A673 (cell line): ENCODE measurements at regions not wholly inside any gene's neighbourhood (a gene's known extent, or its start where the extent isn't known, plus 50 kb on each side); places are given as distances from the start of the nearest gene placed in this dataset.

Experiments used
- BruUV-seq: library from RNA; stranded (reverse); fragments of 400-500 nt; replicated peaks from 2 replicates; lab custom pipeline; 2021; lab: Mats Ljungman, UMichigan
- CTCF ChIA-PET: fragments of 300-600 bp; sonication (Branson Sonifier 250); formaldehyde crosslinking; loops from one replicate; lab custom pipeline; 2022; ENCODE audit warnings: antibody characterized with exemption; lab: Charles Lee
- POLR2A ChIA-PET: fragments of 300-600 bp; sonication (Branson Sonifier 250); formaldehyde crosslinking; loops from one replicate; lab custom pipeline; 2022; ENCODE audit warnings: antibody characterized with exemption; ENCODE audit not compliant: low non-redundant PET; lab: Charles Lee
- DNase-seq: peaks from one replicate; pipeline ENCODE4 v3.0.0-alpha.2; 2015; ENCODE audit warnings: low spot score
- H3K27ac ChIP-seq: fragments of 200-600 bp; sonication (generic); 2 replicates; pipeline ENCODE4 v1.5.1; 2016; ENCODE audit warnings: mixed run types, low read depth, mild to moderate bottlenecking, mixed read lengths, antibody characterized with exemption, low read length; ENCODE audit not compliant: poor library complexity, severe bottlenecking
- H3K27me3 ChIP-seq: fragments of 200-600 bp; sonication (generic); replicated peaks from 2 replicates; pipeline ENCODE4 v1.6.1; 2017; ENCODE audit warnings: mixed run types, low read depth, mild to moderate bottlenecking, mixed read lengths, antibody characterized with exemption, low read length; ENCODE audit not compliant: insufficient read depth, poor library complexity
- H3K36me3 ChIP-seq: fragments of 200-600 bp; sonication (generic); 2 replicates; pipeline ENCODE4 v1.6.1; 2016; ENCODE audit warnings: mixed run types, mild to moderate bottlenecking, mixed read lengths, antibody characterized with exemption, low read length; ENCODE audit not compliant: insufficient read depth, poor library complexity, severe bottlenecking
- H3K4me1 ChIP-seq: fragments of 200-600 bp; sonication (generic); 2 replicates; pipeline ENCODE4 v1.6.1; 2017; ENCODE audit warnings: mixed run types, mild to moderate bottlenecking, mixed read lengths, antibody characterized with exemption, low read length; ENCODE audit not compliant: insufficient read depth, poor library complexity, severe bottlenecking
- H3K4me3 ChIP-seq: fragments of 200-600 bp; sonication (generic); 2 replicates; pipeline ENCODE4 v1.5.1; 2016; ENCODE audit warnings: low read depth, mixed run types, mild to moderate bottlenecking, mixed read lengths, low read length; ENCODE audit not compliant: poor library complexity, severe bottlenecking
- H3K9me3 ChIP-seq: fragments of 200-600 bp; sonication (generic); 2 replicates; pipeline ENCODE4 v1.6.1; 2016; ENCODE audit warnings: mixed run types, low read depth, mild to moderate bottlenecking, mixed read lengths, antibody characterized with exemption, low read length; ENCODE audit not compliant: poor library complexity, severe bottlenecking
- CTCF ChIP-seq: fragments of 300-800, 200-600 bp; sonication (generic); conservative IDR thresholded peaks from 2 replicates; pipeline ENCODE4 v1.5.1; 2017; ENCODE audit warnings: low read depth, mild to moderate bottlenecking, antibody characterized with exemption, low read length, moderate library complexity, mixed read lengths
- EZH2 ChIP-seq: fragments of 200-600 bp; sonication (generic); IDR thresholded peaks from 2 replicates; pipeline ENCODE4 v1.6.1; 2017; ENCODE audit warnings: borderline replicate concordance, low read depth, mild to moderate bottlenecking, mixed read lengths, antibody characterized with exemption, low read length; ENCODE audit not compliant: poor library complexity, severe bottlenecking
- intact Hi-C: fragments of 100-400 bp; cut with micrococcal nuclease; formaldehyde crosslinking; loops from one replicate; pipeline ENCODE4 v1.10.0; 2022; ENCODE audit not compliant: unreplicated experiment

DNA sequence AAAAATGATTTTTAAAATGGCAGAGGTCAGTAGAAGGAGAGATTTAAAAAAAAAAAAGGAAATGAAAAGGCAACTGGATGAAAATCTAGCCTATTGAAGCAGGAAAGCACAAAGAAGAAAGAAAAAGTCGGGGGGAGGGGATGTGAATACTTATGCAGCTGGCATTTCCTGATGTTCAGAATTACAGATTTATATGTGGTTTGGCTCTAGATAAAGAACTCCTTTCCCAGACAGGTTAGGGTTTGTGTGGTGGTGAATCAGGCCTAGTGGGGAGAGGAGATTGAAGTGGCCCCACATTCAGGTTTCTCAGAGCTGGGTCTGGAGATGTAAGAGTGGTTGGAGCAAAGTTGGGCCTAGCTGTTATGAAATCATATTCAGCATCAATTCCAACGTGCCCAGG is 394.4 kb downstream of the FIGN start:
- BruUV-seq: no TSS peak
- Histone ChIP-seq H3K27me3 (no peaks in the 10 kb centered on the region), H3K4me1 (no peaks in the 10 kb centered on the region), H3K9me3 (no peaks in the 10 kb centered on the region), H3K4me3 (no peak overlapping the region), H3K36me3 (no peaks in the 10 kb centered on the region), H3K27ac (no peak overlapping the region)
- CTCF ChIA-PET: no interaction called here
- POLR2A ChIA-PET: no interaction called here
- DNase-seq: no peak
- no peak for TF ChIP-seq CTCF
- no peak for TF ChIP-seq EZH2
- intact Hi-C loops: loop anchor here (10.0 kb wide), 2 partner anchors 543 to 1143 kb away; no protein-coding TSS in a partner anchor

- no peak overlapping the region for H3K4me3 ChIP-seq
- peaks cover 18% of the 10 kb centered on the region for H3K27me3 ChIP-seq
- H3K9me3 ChIP-seq: no peaks in the 10 kb centered on the region
- no peak for DNase-seq
- no peak for TF ChIP-seq EZH2
- TF ChIP-seq CTCF: no peak
- no peaks in the 10 kb centered on the region for H3K36me3 ChIP-seq
- H3K4me1 ChIP-seq: no peaks in the 10 kb centered on the region
- POLR2A ChIA-PET: no interaction called here
- no peak overlapping the region for H3K27ac ChIP-seq
- intact Hi-C loops: no loop called here
- BruUV-seq: no TSS peak
- CTCF ChIA-PET: no interaction called here
These were observed 397.5 kb downstream of the FIGN start for GRCh38 chr2:163338270-163338669.

DNA sequence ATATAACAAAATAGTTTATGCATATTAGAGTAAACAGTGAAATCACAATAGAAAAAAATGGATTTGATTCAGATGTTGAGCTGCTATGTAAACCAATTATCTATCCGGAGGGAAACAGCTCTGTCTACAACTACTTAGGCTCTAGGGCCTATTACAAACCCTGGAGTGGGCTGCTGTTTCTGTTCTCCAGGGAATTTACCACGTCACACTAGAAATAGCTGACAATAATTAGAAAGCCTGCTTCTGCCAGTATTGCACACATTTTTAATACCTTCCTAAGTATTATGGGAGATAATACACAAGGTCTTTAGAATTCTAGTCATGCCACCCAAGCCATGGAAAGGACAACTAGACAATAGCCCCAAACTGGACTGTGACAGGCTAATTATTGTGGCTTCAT is 411.1 kb downstream of the FIGN start:
- H3K27me3 ChIP-seq: peaks cover 19% of the 10 kb centered on the region
- H3K36me3 ChIP-seq: no peaks in the 10 kb centered on the region
- H3K9me3 ChIP-seq: no peaks in the 10 kb centered on the region
- BruUV-seq: no TSS peak
- ChIA-PET POLR2A (no interaction called here), CTCF (no interaction called here)
- no peak for TF ChIP-seq CTCF
- TF ChIP-seq EZH2: no peak
- H3K4me1 ChIP-seq: no peaks in the 10 kb centered on the region
- no peak overlapping the region for H3K4me3 ChIP-seq
- intact Hi-C loops: no loop called here
- H3K27ac ChIP-seq: no peak overlapping the region
- no peak for DNase-seq
